Omental fat pad (tissue), 3 donors: ENCODE measurements at regions not wholly inside any gene's neighbourhood (a gene's known extent, or its start where the extent isn't known, plus 50 kb on each side); places are given as distances from the start of the nearest gene placed in this dataset.

Experiments
- ATAC-seq: fragments of 150-250 bp; one replicate; pipeline ENCODE4 v1.9.1; 2016; ENCODE audit warnings: mild to moderate bottlenecking, moderate library complexity; ENCODE audit not compliant: low FRiP score
- DNase-seq: peaks from one replicate; pipeline ENCODE4 v3.0.0-alpha.2; 2019; ENCODE audit warnings: low spot score
- CTCF ChIP-seq, 3 donors: fragments of 450-650 bp; IDR thresholded peaks; one replicate each; pipeline ENCODE4 v1.5.1; 2016 to 2017; ENCODE audit warnings: antibody characterized with exemption in 3 of 3, mild to moderate bottlenecking in 3 of 3, moderate library complexity in 2 of 3

- DNase-seq: no peak
- no peak for ATAC-seq
- no peak for TF ChIP-seq CTCF (IDR thresholded peaks at IDR 0.05)
Measured at GRCh38 chr1:81554108-81554507, 246.6 kb upstream of the ADGRL2 start.

GRCh38 chr1:81553503-81553902 is 247.2 kb upstream of the ADGRL2 start:
- no peak for TF ChIP-seq CTCF (IDR thresholded peaks at IDR 0.05)
- DNase-seq (no peak), ATAC-seq (no peak)

- no peak for TF ChIP-seq CTCF (IDR thresholded peaks at IDR 0.05)
- ATAC-seq (no peak), DNase-seq (no peak)
Measured at GRCh38 chr1:81551946-81552345, 248.8 kb upstream of the ADGRL2 start.

GRCh38 chr1:81550753-81551152 is 250.0 kb upstream of the ADGRL2 start:
- DNase-seq (no peak), ATAC-seq (no peak)
- no peak for TF ChIP-seq CTCF (IDR thresholded peaks at IDR 0.05)

GRCh38 chr1:81549588-81550127 is 251.1 kb upstream of the ADGRL2 start:
- ATAC-seq: no peak
- no peak for TF ChIP-seq CTCF (IDR thresholded peaks at IDR 0.05)
- no peak for DNase-seq

- DNase-seq (no peak), ATAC-seq (no peak)
- no peak for TF ChIP-seq CTCF (IDR thresholded peaks at IDR 0.05)
Measured at GRCh38 chr1:81548918-81549587, 251.7 kb upstream of the ADGRL2 start.

- ATAC-seq (no peak), DNase-seq (no peak)
- TF ChIP-seq CTCF (IDR thresholded peaks at IDR 0.05): no peak
Measured at GRCh38 chr1:81547912-81548303, 252.8 kb upstream of the ADGRL2 start.
